ENCODE measurements at regions not wholly inside any gene's neighbourhood (a gene's known extent, or its start where the extent isn't known, plus 50 kb on each side); places are given as distances from the start of the nearest gene placed in this dataset.

- ATAC-seq (no peak), DNase-seq (no peak)
- H3K4me1 ChIP-seq, result peaks cover 0 to 13% (median 0%) of the 10 kb centered on the region in 9 donors
- H3K36me3 ChIP-seq, result no peaks in the 10 kb centered on the region
- intact Hi-C loops (cut with DNase I), result no loop called here
- H3K4me3 ChIP-seq, result no peak overlapping the region
- TF ChIP-seq, protein P1, sequence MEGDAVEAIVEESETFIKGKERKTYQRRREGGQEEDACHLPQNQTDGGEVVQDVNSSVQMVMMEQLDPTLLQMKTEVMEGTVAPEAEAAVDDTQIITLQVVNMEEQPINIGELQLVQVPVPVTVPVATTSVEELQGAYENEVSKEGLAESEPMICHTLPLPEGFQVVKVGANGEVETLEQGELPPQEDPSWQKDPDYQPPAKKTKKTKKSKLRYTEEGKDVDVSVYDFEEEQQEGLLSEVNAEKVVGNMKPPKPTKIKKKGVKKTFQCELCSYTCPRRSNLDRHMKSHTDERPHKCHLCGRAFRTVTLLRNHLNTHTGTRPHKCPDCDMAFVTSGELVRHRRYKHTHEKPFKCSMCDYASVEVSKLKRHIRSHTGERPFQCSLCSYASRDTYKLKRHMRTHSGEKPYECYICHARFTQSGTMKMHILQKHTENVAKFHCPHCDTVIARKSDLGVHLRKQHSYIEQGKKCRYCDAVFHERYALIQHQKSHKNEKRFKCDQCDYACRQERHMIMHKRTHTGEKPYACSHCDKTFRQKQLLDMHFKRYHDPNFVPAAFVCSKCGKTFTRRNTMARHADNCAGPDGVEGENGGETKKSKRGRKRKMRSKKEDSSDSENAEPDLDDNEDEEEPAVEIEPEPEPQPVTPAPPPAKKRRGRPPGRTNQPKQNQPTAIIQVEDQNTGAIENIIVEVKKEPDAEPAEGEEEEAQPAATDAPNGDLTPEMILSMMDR (IDR thresholded peaks at IDR 0.05), result no peak
- peaks cover 0 to 21% (median 9%) of the 10 kb centered on the region in 11 donors for H3K9me3 ChIP-seq
- H3K27ac ChIP-seq, result no peak overlapping the region
- WGBS, 2 donors, result 86 to 92% methylated on average over 6 of the region's 6 CpGs
- H3K27me3 ChIP-seq, result no peaks in the 10 kb centered on the region
Observed at GRCh38 chr2:196502386-196502785, 137.1 kb upstream of the CCDC150 start.

- 90 to 92% methylated on average over 4 of the region's 4 CpGs for WGBS, 2 donors
- H3K27me3 ChIP-seq, result no peaks in the 10 kb centered on the region
- no peak for ATAC-seq
- no peak for DNase-seq
- peaks cover 0 to 15% (median 9%) of the 10 kb centered on the region in 11 donors for H3K9me3 ChIP-seq
- intact Hi-C loops (cut with DNase I), result no loop called here
- H3K4me1 ChIP-seq, result peaks cover 0 to 15% (median 0%) of the 10 kb centered on the region in 9 donors
- no peak overlapping the region for H3K27ac ChIP-seq
- TF ChIP-seq, protein P1 (IDR thresholded peaks at IDR 0.05), result no peak
- H3K4me3 ChIP-seq, result no peak overlapping the region
- no peaks in the 10 kb centered on the region for H3K36me3 ChIP-seq
Observed at GRCh38 chr2:196503398-196503797, 136.1 kb upstream of the CCDC150 start.

- no peak for DNase-seq
- TF ChIP-seq, protein P1 (IDR thresholded peaks at IDR 0.05), result no peak
- Histone ChIP-seq H3K4me3 (no peak overlapping the region), H3K36me3 (no peaks in the 10 kb centered on the region), H3K27ac (peak overlapping the region in 3 of 10 donors; percentile 13 to 33 (median 21)), H3K27me3 (no peaks in the 10 kb centered on the region), H3K4me1 (peaks cover 0 to 15% (median 0%) of the 10 kb centered on the region in 9 donors), H3K9me3 (peaks cover 0 to 1% (median 0%) of the 10 kb centered on the region in 11 donors)
- peak in 4 of 8 donors; percentile 37 to 77 (median 72) for ATAC-seq
- intact Hi-C loops (cut with DNase I), result no loop called here
Observed at GRCh38 chr2:196504788-196505187, 134.7 kb upstream of the CCDC150 start.

- ATAC-seq (no peak), DNase-seq (no peak)
- no peaks in the 10 kb centered on the region for H3K9me3 ChIP-seq
- no peak overlapping the region for H3K27ac ChIP-seq
- H3K27me3 ChIP-seq, result no peaks in the 10 kb centered on the region
- H3K4me3 ChIP-seq, result no peak overlapping the region
- no peaks in the 10 kb centered on the region for H3K36me3 ChIP-seq
- H3K4me1 ChIP-seq, result peaks cover 0 to 29% (median 0%) of the 10 kb centered on the region in 9 donors
- WGBS, 2 donors, result 79 to 89% methylated on average over 1 of the region's 1 CpG
- TF ChIP-seq, protein P1 (IDR thresholded peaks at IDR 0.05), result no peak
- intact Hi-C loops (cut with DNase I), result no loop called here
Observed at GRCh38 chr2:196510246-196510645, 129.3 kb upstream of the CCDC150 start.
